Lung (tissue), 11 donors: ENCODE measurements at regions not wholly inside any gene's neighbourhood (a gene's known extent, or its start where the extent isn't known, plus 50 kb on each side); places are given as distances from the start of the nearest gene placed in this dataset.

Experiments
- ATAC-seq: fragments of 200-7000 bp; cut with Tn5 transposase; one replicate; pipeline ENCODE4 v1.9.1; 2020; ENCODE audit warnings: moderate number of reproducible peaks; ENCODE audit not compliant: insufficient read depth, low FRiP score
- DNase-seq, 3 donors: peaks; one replicate each; pipeline ENCODE4 v3.0.0-alpha.2; 2013 to 2017
- H3K27ac ChIP-seq, 2 donors: one replicate each; pipeline ENCODE4 v1.5.1; 2013; ENCODE audit warnings: mild to moderate bottlenecking in 2 of 2, moderate library complexity in 2 of 2, control low read depth in 1 of 2, inconsistent platforms in 1 of 2, low read depth in 1 of 2, low read length in 1 of 2
- H3K27me3 ChIP-seq, 3 donors: one replicate each; pipeline ENCODE4 v1.5.1; 2013; ENCODE audit warnings: low read length in 2 of 3; ENCODE audit not compliant: control insufficient read depth in 3 of 3, insufficient read depth in 3 of 3
- H3K36me3 ChIP-seq, 4 donors: one replicate each; pipeline ENCODE4 v1.5.1; 2013; ENCODE audit warnings: low read length in 4 of 4, mild to moderate bottlenecking in 1 of 4, moderate library complexity in 1 of 4; ENCODE audit not compliant: control insufficient read depth in 4 of 4, insufficient read depth in 4 of 4
- H3K4me1 ChIP-seq, 5 donors: one replicate each; pipeline ENCODE4 v1.5.1; 2013; ENCODE audit warnings: low read length in 5 of 5, mild to moderate bottlenecking in 2 of 5, moderate library complexity in 1 of 5; ENCODE audit not compliant: control insufficient read depth in 5 of 5, insufficient read depth in 5 of 5
- H3K4me3 ChIP-seq: one replicate; pipeline ENCODE4 v1.5.1; 2013; ENCODE audit warnings: mild to moderate bottlenecking, control low read depth, moderate library complexity
- H3K9ac ChIP-seq, 2 donors: one replicate each; pipeline ENCODE4 v1.5.1; 2013; ENCODE audit warnings: low read length in 2 of 2, control low read depth in 1 of 2; ENCODE audit not compliant: insufficient read depth in 1 of 2
- H3K9me3 ChIP-seq, 4 donors: one replicate each; pipeline ENCODE4 v1.5.1; 2013; ENCODE audit warnings: low read length in 3 of 4, mild to moderate bottlenecking in 1 of 4, moderate library complexity in 1 of 4; ENCODE audit not compliant: control insufficient read depth in 4 of 4, insufficient read depth in 3 of 4
- WGBS, 2 donors: extraction: QIAGEN DNeasy Blood & Tissue Kit; methylation state at CpG; one replicate each; pipeline ENCODE4 v1.1.7; 2013; 5-methylcytosine and 5-hydroxymethylcytosine counted together
- TF ChIP-seq, protein P1 (sequence below): IDR thresholded peaks from 2 replicates; pipeline ENCODE4 v1.5.1; 2012; ENCODE audit warnings: mild to moderate bottlenecking; ENCODE audit errors: control extremely low read depth, extremely low read depth
- donor health status: control.
- donor health status: control.
- donor health status: Bipolar disorder and iron deficiency.
- donor health status: healthy.
- donor health status: DM: yes; HTN: yes; CAD: no.

GRCh38 chrY:19055232-19056137 lies 281.9 kb upstream of the HSFY2 start:
- Histone ChIP-seq H3K9ac (no peak overlapping the region), H3K4me3 (no peak overlapping the region), H3K9me3 (no peaks in the 10 kb centered on the region), H3K36me3 (no peaks in the 10 kb centered on the region), H3K4me1 (no peaks in the 10 kb centered on the region), H3K27me3 (no peaks in the 10 kb centered on the region), H3K27ac (peak overlapping the region in 1 of 2 donors; percentile 61)
- ATAC-seq = no peak
- DNase-seq = no peak
- TF ChIP-seq, protein P1, sequence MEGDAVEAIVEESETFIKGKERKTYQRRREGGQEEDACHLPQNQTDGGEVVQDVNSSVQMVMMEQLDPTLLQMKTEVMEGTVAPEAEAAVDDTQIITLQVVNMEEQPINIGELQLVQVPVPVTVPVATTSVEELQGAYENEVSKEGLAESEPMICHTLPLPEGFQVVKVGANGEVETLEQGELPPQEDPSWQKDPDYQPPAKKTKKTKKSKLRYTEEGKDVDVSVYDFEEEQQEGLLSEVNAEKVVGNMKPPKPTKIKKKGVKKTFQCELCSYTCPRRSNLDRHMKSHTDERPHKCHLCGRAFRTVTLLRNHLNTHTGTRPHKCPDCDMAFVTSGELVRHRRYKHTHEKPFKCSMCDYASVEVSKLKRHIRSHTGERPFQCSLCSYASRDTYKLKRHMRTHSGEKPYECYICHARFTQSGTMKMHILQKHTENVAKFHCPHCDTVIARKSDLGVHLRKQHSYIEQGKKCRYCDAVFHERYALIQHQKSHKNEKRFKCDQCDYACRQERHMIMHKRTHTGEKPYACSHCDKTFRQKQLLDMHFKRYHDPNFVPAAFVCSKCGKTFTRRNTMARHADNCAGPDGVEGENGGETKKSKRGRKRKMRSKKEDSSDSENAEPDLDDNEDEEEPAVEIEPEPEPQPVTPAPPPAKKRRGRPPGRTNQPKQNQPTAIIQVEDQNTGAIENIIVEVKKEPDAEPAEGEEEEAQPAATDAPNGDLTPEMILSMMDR = no peak
- WGBS, 2 donors = 83% methylated on average over 5 of the region's 5 CpGs; no CpG with 5 or more reads in 1 of the 2 donors

- 90% methylated on average over 5 of the region's 5 CpGs; no CpG with 5 or more reads in 1 of the 2 donors for WGBS, 2 donors
These were observed 280.3 kb upstream of the HSFY2 start for GRCh38 chrY:19053806-19054205.

GRCh38 chrY:19051021-19051420 lies 277.5 kb upstream of the HSFY2 start:
- no peaks in the 10 kb centered on the region for H3K9me3 ChIP-seq
- H3K36me3 ChIP-seq = no peaks in the 10 kb centered on the region
- WGBS, 2 donors = 97% methylated on average over 4 of the region's 4 CpGs; no CpG with 5 or more reads in 1 of the 2 donors
- H3K4me3 ChIP-seq = no peak overlapping the region
- ATAC-seq (no peak), DNase-seq (no peak)
- no peak overlapping the region for H3K27ac ChIP-seq
- no peaks in the 10 kb centered on the region for H3K4me1 ChIP-seq
- no peak overlapping the region for H3K9ac ChIP-seq
- TF ChIP-seq, protein P1 = no peak
- H3K27me3 ChIP-seq = no peaks in the 10 kb centered on the region

More at GRCh38 chrY:19053806-19054205, 280.3 kb upstream of the HSFY2 start:
- TF ChIP-seq, protein P1 = no peak
- H3K27ac ChIP-seq = no peak overlapping the region
- DNase-seq (no peak), ATAC-seq (no peak)
- no peak overlapping the region for H3K4me3 ChIP-seq
- no peaks in the 10 kb centered on the region for H3K9me3 ChIP-seq
- no peak overlapping the region for H3K9ac ChIP-seq
- no peaks in the 10 kb centered on the region for H3K36me3 ChIP-seq
- H3K27me3 ChIP-seq = no peaks in the 10 kb centered on the region
- H3K4me1 ChIP-seq = no peaks in the 10 kb centered on the region
